GM20431 (cell line): ENCODE measurements at regions not wholly inside any gene's neighbourhood (a gene's known extent, or its start where the extent isn't known, plus 50 kb on each side); places are given as distances from the start of the nearest gene placed in this dataset.

ENCODE experiments used
- in situ Hi-C: fragments of 300-500 bp; cut with MseI, MboI; formaldehyde crosslinking; loops from one replicate; pipeline ENCODE4 v1.15.0; 2020; ENCODE audit warnings: low sequenced_read_pairs; ENCODE audit not compliant: unreplicated experiment

- in situ Hi-C loops, result no loop called here
Observed at GRCh38 chr2:118490330-118490729, 357.1 kb downstream of the EN1 start.

- in situ Hi-C loops, result no loop called here
Observed at GRCh38 chr2:118489712-118490299, 357.6 kb downstream of the EN1 start.

GRCh38 chr2:118481299-118481698 is 366.1 kb downstream of the EN1 start:
- in situ Hi-C loops, result no loop called here

GRCh38 chr2:118479020-118479419 is 368.4 kb downstream of the EN1 start:
- in situ Hi-C loops, result no loop called here

GRCh38 chr2:118477111-118477862 is 370.2 kb downstream of the EN1 start:
- in situ Hi-C loops, result no loop called here

GRCh38 chr2:118475622-118476205 is 371.7 kb downstream of the EN1 start:
- in situ Hi-C loops, result no loop called here

- in situ Hi-C loops, result no loop called here
Observed at GRCh38 chr2:118474541-118474920, 372.9 kb downstream of the EN1 start.

GRCh38 chr2:118473846-118474540 is 373.5 kb downstream of the EN1 start:
- in situ Hi-C loops, result no loop called here

GRCh38 chr2:118473241-118473640 is 374.2 kb downstream of the EN1 start:
- in situ Hi-C loops, result no loop called here

GRCh38 chr2:118470297-118470696 is 377.2 kb downstream of the EN1 start:
- in situ Hi-C loops, result no loop called here

GRCh38 chr2:118469103-118469502 is 378.3 kb downstream of the EN1 start:
- in situ Hi-C loops, result no loop called here

GRCh38 chr2:118464546-118465265 is 376.4 kb downstream of the INSIG2 start:
- in situ Hi-C loops, result no loop called here

GRCh38 chr2:118464046-118464445 is 375.8 kb downstream of the INSIG2 start:
- in situ Hi-C loops, result no loop called here

GRCh38 chr2:118460425-118460824 is 372.2 kb downstream of the INSIG2 start:
- in situ Hi-C loops, result no loop called here

- in situ Hi-C loops, result no loop called here
Observed at GRCh38 chr2:118459426-118459825, 371.2 kb downstream of the INSIG2 start.

GRCh38 chr2:118457951-118458350 is 369.7 kb downstream of the INSIG2 start:
- in situ Hi-C loops, result no loop called here

GRCh38 chr2:118449401-118449800 is 361.1 kb downstream of the INSIG2 start:
- in situ Hi-C loops, result no loop called here

- in situ Hi-C loops, result no loop called here
Observed at GRCh38 chr2:118443596-118443995, 355.3 kb downstream of the INSIG2 start.

GRCh38 chr2:118442996-118443553 is 354.8 kb downstream of the INSIG2 start:
- in situ Hi-C loops, result no loop called here

- in situ Hi-C loops, result no loop called here
Observed at GRCh38 chr2:118442046-118442445, 353.8 kb downstream of the INSIG2 start.
